ENCODE measurements at regions not wholly inside any gene's neighbourhood (a gene's known extent, or its start where the extent isn't known, plus 50 kb on each side); places are given as distances from the start of the nearest gene placed in this dataset.

DNA sequence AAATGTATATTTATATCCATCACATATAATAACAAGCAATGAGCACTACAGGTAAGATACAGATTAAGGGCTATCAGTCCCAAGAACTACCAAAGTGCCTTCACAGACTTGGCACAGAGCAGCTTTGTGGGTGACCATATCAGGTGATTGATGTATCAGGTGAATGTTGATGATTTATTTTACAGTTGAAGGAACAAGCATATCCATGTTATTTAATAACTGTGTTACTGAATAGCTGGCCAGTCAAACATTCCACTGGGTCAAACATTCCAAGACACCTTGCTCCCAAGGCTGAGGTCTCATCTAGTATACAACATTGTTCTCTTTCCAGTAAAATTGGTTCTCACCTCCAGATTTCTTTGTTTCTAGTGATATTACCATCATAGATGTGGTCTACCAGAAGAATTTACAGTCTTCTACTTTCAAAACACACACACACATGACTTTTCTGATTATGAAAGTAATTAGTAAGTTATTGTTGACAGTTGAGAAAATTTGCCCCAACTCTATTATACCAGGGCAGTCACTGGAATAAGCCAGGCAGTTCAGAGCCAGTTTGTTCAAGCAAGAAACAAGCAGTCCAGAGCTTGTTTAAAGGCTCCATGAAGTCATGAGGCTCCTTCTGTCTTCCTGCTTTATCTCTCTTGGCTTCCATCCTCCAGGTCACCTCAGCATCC lies 68.2 kb downstream of the ELAPOR2 start:
- TF ChIP-seq, protein P1, sequence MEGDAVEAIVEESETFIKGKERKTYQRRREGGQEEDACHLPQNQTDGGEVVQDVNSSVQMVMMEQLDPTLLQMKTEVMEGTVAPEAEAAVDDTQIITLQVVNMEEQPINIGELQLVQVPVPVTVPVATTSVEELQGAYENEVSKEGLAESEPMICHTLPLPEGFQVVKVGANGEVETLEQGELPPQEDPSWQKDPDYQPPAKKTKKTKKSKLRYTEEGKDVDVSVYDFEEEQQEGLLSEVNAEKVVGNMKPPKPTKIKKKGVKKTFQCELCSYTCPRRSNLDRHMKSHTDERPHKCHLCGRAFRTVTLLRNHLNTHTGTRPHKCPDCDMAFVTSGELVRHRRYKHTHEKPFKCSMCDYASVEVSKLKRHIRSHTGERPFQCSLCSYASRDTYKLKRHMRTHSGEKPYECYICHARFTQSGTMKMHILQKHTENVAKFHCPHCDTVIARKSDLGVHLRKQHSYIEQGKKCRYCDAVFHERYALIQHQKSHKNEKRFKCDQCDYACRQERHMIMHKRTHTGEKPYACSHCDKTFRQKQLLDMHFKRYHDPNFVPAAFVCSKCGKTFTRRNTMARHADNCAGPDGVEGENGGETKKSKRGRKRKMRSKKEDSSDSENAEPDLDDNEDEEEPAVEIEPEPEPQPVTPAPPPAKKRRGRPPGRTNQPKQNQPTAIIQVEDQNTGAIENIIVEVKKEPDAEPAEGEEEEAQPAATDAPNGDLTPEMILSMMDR (IDR thresholded peaks at IDR 0.05), result no peak
- no peak for TF ChIP-seq POLR2A (IDR thresholded peaks at IDR 0.05)
